ENCODE measurements at regions not wholly inside any gene's neighbourhood (a gene's known extent, or its start where the extent isn't known, plus 50 kb on each side); places are given as distances from the start of the nearest gene placed in this dataset.

- no peaks in the 10 kb centered on the region for H3K36me3 Mint-ChIP-seq
- no peaks in the 10 kb centered on the region for H3K4me1 Mint-ChIP-seq (ENCODE audit: unreplicated experiment)
- H3K27ac Mint-ChIP-seq = no peak overlapping the region
- no peaks in the 10 kb centered on the region for H3K9me3 Mint-ChIP-seq
- DNase-seq (ENCODE audit: extremely low spot score, unreplicated experiment) = no peak
- peak overlapping the region; percentile 86 for H3K4me3 Mint-ChIP-seq
- TF ChIP-seq CTCF (conservative IDR thresholded peaks at IDR 0.05) = no peak
- H3K27me3 Mint-ChIP-seq = peaks cover 76% of the 10 kb centered on the region
Measured at GRCh38 chr6:5850848-5851255, 155.9 kb downstream of the NRN1 start.

GRCh38 chr6:5846889-5847288 is 159.8 kb downstream of the NRN1 start:
- H3K9me3 Mint-ChIP-seq = no peaks in the 10 kb centered on the region
- no peaks in the 10 kb centered on the region for H3K36me3 Mint-ChIP-seq
- no peak for TF ChIP-seq CTCF (conservative IDR thresholded peaks at IDR 0.05)
- no peak overlapping the region for H3K27ac Mint-ChIP-seq
- no peak overlapping the region for H3K4me3 Mint-ChIP-seq
- H3K4me1 Mint-ChIP-seq (ENCODE audit: unreplicated experiment) = no peaks in the 10 kb centered on the region
- peaks cover 76% of the 10 kb centered on the region for H3K27me3 Mint-ChIP-seq
- no peak for DNase-seq (ENCODE audit: extremely low spot score, unreplicated experiment)

GRCh38 chr6:5846335-5846734 is 160.4 kb downstream of the NRN1 start:
- H3K27me3 Mint-ChIP-seq = peaks cover 72% of the 10 kb centered on the region
- no peaks in the 10 kb centered on the region for H3K9me3 Mint-ChIP-seq
- no peak for TF ChIP-seq CTCF (conservative IDR thresholded peaks at IDR 0.05)
- no peak overlapping the region for H3K27ac Mint-ChIP-seq
- no peak overlapping the region for H3K4me3 Mint-ChIP-seq
- no peaks in the 10 kb centered on the region for H3K4me1 Mint-ChIP-seq (ENCODE audit: unreplicated experiment)
- no peaks in the 10 kb centered on the region for H3K36me3 Mint-ChIP-seq
- DNase-seq (ENCODE audit: extremely low spot score, unreplicated experiment) = no peak

GRCh38 chr6:5843078-5843477 is 163.6 kb downstream of the NRN1 start:
- DNase-seq (ENCODE audit: extremely low spot score, unreplicated experiment) = no peak
- TF ChIP-seq CTCF (conservative IDR thresholded peaks at IDR 0.05) = no peak
- peaks cover 58% of the 10 kb centered on the region for H3K27me3 Mint-ChIP-seq
- no peak overlapping the region for H3K4me3 Mint-ChIP-seq
- no peaks in the 10 kb centered on the region for H3K36me3 Mint-ChIP-seq
- H3K9me3 Mint-ChIP-seq = no peaks in the 10 kb centered on the region
- H3K27ac Mint-ChIP-seq = no peak overlapping the region
- no peaks in the 10 kb centered on the region for H3K4me1 Mint-ChIP-seq (ENCODE audit: unreplicated experiment)

- no peaks in the 10 kb centered on the region for H3K4me1 Mint-ChIP-seq (ENCODE audit: unreplicated experiment)
- TF ChIP-seq CTCF (conservative IDR thresholded peaks at IDR 0.05) = no peak
- H3K4me3 Mint-ChIP-seq = no peak overlapping the region
- no peak overlapping the region for H3K27ac Mint-ChIP-seq
- H3K27me3 Mint-ChIP-seq = peaks cover 43% of the 10 kb centered on the region
- no peak for DNase-seq (ENCODE audit: extremely low spot score, unreplicated experiment)
- no peaks in the 10 kb centered on the region for H3K9me3 Mint-ChIP-seq
- no peaks in the 10 kb centered on the region for H3K36me3 Mint-ChIP-seq
Measured at GRCh38 chr6:5840734-5841390, 165.9 kb downstream of the NRN1 start.

Measured in type B pancreatic cell (in vitro differentiated cells).